CD4-positive, alpha-beta memory T cell (primary cell): ENCODE measurements at regions not wholly inside any gene's neighbourhood (a gene's known extent, or its start where the extent isn't known, plus 50 kb on each side); places are given as distances from the start of the nearest gene placed in this dataset.
"Not testable (repeated sequence)": the region's sequence is repeated elsewhere in the genome, so short reads cannot be mapped to it uniquely, and the experiment has no call there.

ENCODE experiments used
- CTCF ChIA-PET: fragments of 350-600 bp; sonication (Branson Sonifier 250); formaldehyde crosslinking; loops from one replicate; lab custom pipeline; 2021; ENCODE audit warnings: inconsistent platforms; ENCODE audit not compliant: partially characterized antibody; lab: Charles Lee
- POLR2A ChIA-PET: fragments of 350-600 bp; sonication (Branson Sonifier 250); formaldehyde crosslinking; loops from one replicate; lab custom pipeline; 2021; ENCODE audit not compliant: partially characterized antibody; lab: Charles Lee
- DNase-seq, 5 donors: peaks; one replicate each; pipeline versions ENCODE4 v3.0.0 to v3.0.0-alpha.2; 2020 to 2022; ENCODE audit warnings: mixed read lengths in 1 of 5
- H3K27ac ChIP-seq: one replicate; pipeline ENCODE4 v1.7.0; 2013; ENCODE audit warnings: low read depth, low read length
- H3K27me3 ChIP-seq: 2 replicates; pipeline ENCODE4 v1.7.0; 2013; ENCODE audit warnings: mild to moderate bottlenecking, low read length, moderate library complexity; ENCODE audit not compliant: insufficient read depth
- H3K36me3 ChIP-seq: 2 replicates; pipeline ENCODE4 v1.7.0; 2013; ENCODE audit warnings: mild to moderate bottlenecking, low read length, moderate library complexity; ENCODE audit not compliant: insufficient read depth
- H3K4me1 ChIP-seq: 2 replicates; pipeline ENCODE4 v1.7.0; 2013; ENCODE audit warnings: mild to moderate bottlenecking, low read length, moderate library complexity; ENCODE audit not compliant: insufficient read depth
- H3K4me3 ChIP-seq, 2 donors: one replicate each; pipeline ENCODE4 v1.7.0; 2013; ENCODE audit warnings: low read length in 2 of 2, mild to moderate bottlenecking in 1 of 2
- H3K9me3 ChIP-seq, 2 donors: one replicate each; pipeline ENCODE4 v1.7.0; 2013; ENCODE audit warnings: low read length in 2 of 2, control low read depth in 1 of 2; ENCODE audit not compliant: control insufficient read depth in 1 of 2
- H3K27ac Mint-ChIP-seq, 7 donors: one replicate each; pipeline ENCODE4 v1.8.0; 2020 to 2021; ENCODE audit warnings: mixed read lengths in 7 of 7, mild to moderate bottlenecking in 6 of 7, inconsistent platforms in 3 of 7, moderate library complexity in 3 of 7
- H3K27me3 Mint-ChIP-seq, 2 donors: one replicate each; pipeline ENCODE4 v1.8.0; 2020 to 2021; ENCODE audit warnings: mixed read lengths in 2 of 2
- H3K36me3 Mint-ChIP-seq, 2 donors: one replicate each; pipeline ENCODE4 v1.8.0; 2020 to 2021; ENCODE audit warnings: mixed read lengths in 2 of 2, inconsistent platforms in 1 of 2, mild to moderate bottlenecking in 1 of 2
- H3K4me1 Mint-ChIP-seq, 4 donors: one replicate each; pipeline ENCODE4 v1.8.0; 2020 to 2021; ENCODE audit warnings: mixed read lengths in 4 of 4, mild to moderate bottlenecking in 1 of 4
- H3K4me3 Mint-ChIP-seq, 8 donors: one replicate each; pipeline ENCODE4 v1.8.0; 2020 to 2021; ENCODE audit warnings: mixed read lengths in 8 of 8, mild to moderate bottlenecking in 7 of 8, moderate library complexity in 6 of 8, inconsistent platforms in 3 of 8
- H3K9me3 Mint-ChIP-seq, 8 donors: one replicate each; pipeline ENCODE4 v1.8.0; 2020 to 2021; ENCODE audit warnings: mixed read lengths in 8 of 8, mild to moderate bottlenecking in 5 of 8, inconsistent platforms in 3 of 8, moderate library complexity in 1 of 8
- intact Hi-C: fragments of 100-400 bp; cut with micrococcal nuclease; formaldehyde crosslinking; loops from one replicate; pipeline ENCODE4 v1.15.1; 2023

- H3K4me3 ChIP-seq, result no peak overlapping the region
- POLR2A ChIA-PET, result no interaction called here
These were observed 1372.7 kb downstream of the AACS start for GRCh38 chr12:126437934-126438333.

GRCh38 chr12:126443977-126444376 is 1378.7 kb downstream of the AACS start:
- ChIA-PET POLR2A (no interaction called here), CTCF (no interaction called here)
- Histone ChIP-seq H3K4me3 (no peak overlapping the region), H3K9me3 (no peaks in the 10 kb centered on the region), H3K36me3 (no peaks in the 10 kb centered on the region), H3K27me3 (no peaks in the 10 kb centered on the region), H3K4me1 (no peaks in the 10 kb centered on the region), H3K27ac (no peak overlapping the region)
- Mint-ChIP-seq H3K27ac (no peak overlapping the region), H3K36me3 (no peaks in the 10 kb centered on the region), H3K9me3 (peaks cover 0 to 6% (median 0%) of the 10 kb centered on the region in 8 donors), H3K4me1 (peaks cover 0 to 3% (median 0%) of the 10 kb centered on the region in 4 donors), H3K4me3 (no peak overlapping the region), H3K27me3 (no peaks in the 10 kb centered on the region)
- intact Hi-C loops, result no loop called here
- no peak for DNase-seq

More at GRCh38 chr12:126437934-126438333, 1372.7 kb downstream of the AACS start:
- Histone ChIP-seq H3K4me1 (no peaks in the 10 kb centered on the region), H3K36me3 (no peaks in the 10 kb centered on the region), H3K9me3 (no peaks in the 10 kb centered on the region), H3K27ac (no peak overlapping the region), H3K27me3 (no peaks in the 10 kb centered on the region)
- DNase-seq, result no peak
- intact Hi-C loops, result no loop called here
- no peaks in the 10 kb centered on the region for H3K4me1 Mint-ChIP-seq
- no peak overlapping the region for H3K4me3 Mint-ChIP-seq
- CTCF ChIA-PET, result interaction anchor here (1.1 kb wide), 1 partner anchor 437 kb away, joined by 3 read pairs; no protein-coding TSS in a partner anchor
- no peaks in the 10 kb centered on the region for H3K36me3 Mint-ChIP-seq
- peaks cover 0 to 1% of the 10 kb centered on the region in 2 donors for H3K27me3 Mint-ChIP-seq
- H3K27ac Mint-ChIP-seq, result no peak overlapping the region
- H3K9me3 Mint-ChIP-seq, result peaks cover 0 to 2% (median 0%) of the 10 kb centered on the region in 8 donors

GRCh38 chr12:126447346-126447745 is 1382.1 kb downstream of the AACS start:
- POLR2A ChIA-PET, result no interaction called here
- DNase-seq, result no peak
- Histone ChIP-seq H3K27ac (no peak overlapping the region), H3K4me3 (no peak overlapping the region), H3K36me3 (no peaks in the 10 kb centered on the region), H3K9me3 (no peaks in the 10 kb centered on the region), H3K27me3 (no peaks in the 10 kb centered on the region), H3K4me1 (no peaks in the 10 kb centered on the region)
- no peaks in the 10 kb centered on the region for H3K27me3 Mint-ChIP-seq
- intact Hi-C loops, result no loop called here
- no peak overlapping the region for H3K4me3 Mint-ChIP-seq
- no peaks in the 10 kb centered on the region for H3K36me3 Mint-ChIP-seq
- CTCF ChIA-PET, result no interaction called here
- peaks cover 0 to 3% (median 0%) of the 10 kb centered on the region in 4 donors for H3K4me1 Mint-ChIP-seq
- H3K27ac Mint-ChIP-seq, result no peak overlapping the region
- H3K9me3 Mint-ChIP-seq, result peaks cover 0 to 6% (median 0%) of the 10 kb centered on the region in 8 donors

GRCh38 chr12:126451809-126452208 is 1386.6 kb downstream of the AACS start:
- no peak overlapping the region for H3K4me3 ChIP-seq
- Mint-ChIP-seq H3K9me3 (peaks cover 0 to 1% (median 0%) of the 10 kb centered on the region in 8 donors), H3K27me3 (no peaks in the 10 kb centered on the region), H3K36me3 (no peaks in the 10 kb centered on the region), H3K4me1 (no peaks in the 10 kb centered on the region), H3K27ac (no peak overlapping the region), H3K4me3 (no peak overlapping the region)
- no peak overlapping the region for H3K27ac ChIP-seq
- POLR2A ChIA-PET, result no interaction called here
- H3K4me1 ChIP-seq, result no peaks in the 10 kb centered on the region
- no peak for DNase-seq
- no peaks in the 10 kb centered on the region for H3K36me3 ChIP-seq
- H3K27me3 ChIP-seq, result no peaks in the 10 kb centered on the region
- intact Hi-C loops, result no loop called here
- CTCF ChIA-PET, result no interaction called here
- H3K9me3 ChIP-seq, result no peaks in the 10 kb centered on the region

- H3K27me3 Mint-ChIP-seq, H3K9me3 Mint-ChIP-seq, POLR2A ChIA-PET, H3K36me3 Mint-ChIP-seq, H3K27ac ChIP-seq, H3K27ac Mint-ChIP-seq, H3K27me3 ChIP-seq, H3K4me3 ChIP-seq, H3K36me3 ChIP-seq, H3K4me1 ChIP-seq, H3K4me3 Mint-ChIP-seq, H3K9me3 ChIP-seq, H3K4me1 Mint-ChIP-seq, CTCF ChIA-PET, intact Hi-C loops, DNase-seq: not testable (repeated sequence)
These were observed 1387.5 kb downstream of the AACS start for GRCh38 chr12:126452686-126453085.

- Histone ChIP-seq H3K27me3 (no peaks in the 10 kb centered on the region), H3K36me3 (no peaks in the 10 kb centered on the region), H3K27ac (no peak overlapping the region), H3K4me3 (no peak overlapping the region), H3K4me1 (no peaks in the 10 kb centered on the region), H3K9me3 (no peaks in the 10 kb centered on the region)
- Mint-ChIP-seq H3K4me1 (no peaks in the 10 kb centered on the region), H3K9me3 (peaks cover 0 to 4% (median 0%) of the 10 kb centered on the region in 8 donors), H3K27me3 (no peaks in the 10 kb centered on the region), H3K27ac (no peak overlapping the region), H3K36me3 (no peaks in the 10 kb centered on the region), H3K4me3 (no peak overlapping the region)
- ChIA-PET CTCF (no interaction called here), POLR2A (no interaction called here)
- intact Hi-C loops, result no loop called here
- DNase-seq, result no peak
These were observed 1389.3 kb downstream of the AACS start for GRCh38 chr12:126454581-126454980.

- ChIA-PET POLR2A (no interaction called here), CTCF (no interaction called here)
- Mint-ChIP-seq H3K4me1 (no peaks in the 10 kb centered on the region), H3K9me3 (peaks cover 0 to 3% (median 0%) of the 10 kb centered on the region in 8 donors), H3K27me3 (no peaks in the 10 kb centered on the region), H3K36me3 (no peaks in the 10 kb centered on the region), H3K27ac (no peak overlapping the region), H3K4me3 (no peak overlapping the region)
- Histone ChIP-seq H3K4me3 (no peak overlapping the region), H3K27ac (no peak overlapping the region), H3K4me1 (no peaks in the 10 kb centered on the region), H3K36me3 (no peaks in the 10 kb centered on the region), H3K27me3 (no peaks in the 10 kb centered on the region), H3K9me3 (no peaks in the 10 kb centered on the region)
- no peak for DNase-seq
- intact Hi-C loops, result no loop called here
These were observed 1392.5 kb downstream of the AACS start for GRCh38 chr12:126457776-126458175.

- intact Hi-C loops, result no loop called here
- Mint-ChIP-seq H3K4me3 (no peak overlapping the region), H3K4me1 (no peaks in the 10 kb centered on the region), H3K36me3 (no peaks in the 10 kb centered on the region), H3K27me3 (no peaks in the 10 kb centered on the region), H3K27ac (no peak overlapping the region), H3K9me3 (no peaks in the 10 kb centered on the region)
- no peak overlapping the region for H3K4me3 ChIP-seq
- ChIA-PET POLR2A (no interaction called here), CTCF (no interaction called here)
- no peak overlapping the region for H3K27ac ChIP-seq
- no peaks in the 10 kb centered on the region for H3K36me3 ChIP-seq
- no peaks in the 10 kb centered on the region for H3K27me3 ChIP-seq
- H3K9me3 ChIP-seq, result no peaks in the 10 kb centered on the region
- DNase-seq, result no peak
- H3K4me1 ChIP-seq, result no peaks in the 10 kb centered on the region
These were observed 1398.9 kb downstream of the AACS start for GRCh38 chr12:126464153-126464552.
